Osteoblast (primary cell): ENCODE measurements at regions not wholly inside any gene's neighbourhood (a gene's known extent, or its start where the extent isn't known, plus 50 kb on each side); places are given as distances from the start of the nearest gene placed in this dataset.

ENCODE experiments used
- DNase-seq: peaks from one replicate; pipeline ENCODE4 v3.0.0; 2011; ENCODE audit warnings: low spot score, mixed read lengths; ENCODE audit not compliant: insufficient read length; ENCODE audit errors: missing footprints
- H2AFZ ChIP-seq: 2 replicates; pipeline ENCODE4 v1.6.0; 2011; ENCODE audit warnings: mild to moderate bottlenecking, low read length
- H3K27ac ChIP-seq: 2 replicates; pipeline ENCODE4 v1.5.1; 2011; ENCODE audit warnings: mild to moderate bottlenecking, low read depth, low read length, moderate library complexity
- H3K27me3 ChIP-seq: 2 replicates; pipeline ENCODE4 v1.6.0; 2012; ENCODE audit warnings: mild to moderate bottlenecking, control low read depth, inconsistent platforms, low read length, moderate library complexity; ENCODE audit not compliant: insufficient read depth
- H3K36me3 ChIP-seq: 2 replicates; pipeline ENCODE4 v1.5.1; 2011; ENCODE audit warnings: mild to moderate bottlenecking, low read length, control low read depth, moderate library complexity; ENCODE audit not compliant: insufficient read depth
- H3K4me1 ChIP-seq: 2 replicates; pipeline ENCODE4 v1.5.1; 2011; ENCODE audit warnings: mild to moderate bottlenecking, low read length, control low read depth, moderate library complexity; ENCODE audit not compliant: insufficient read depth
- H3K4me2 ChIP-seq: 2 replicates; pipeline ENCODE4 v1.6.0; 2011; ENCODE audit warnings: mild to moderate bottlenecking, low read length; ENCODE audit not compliant: insufficient read depth
- H3K4me3 ChIP-seq: fragments of 200-600 bp; sonication (generic); 3 replicates; pipeline ENCODE4 v1.5.1; 2012; ENCODE audit warnings: mild to moderate bottlenecking, low read length, inconsistent platforms; ENCODE audit not compliant: insufficient read depth
- H3K79me2 ChIP-seq: 2 replicates; pipeline ENCODE4 v1.6.0; 2012; ENCODE audit warnings: mild to moderate bottlenecking, low read length, control low read depth, inconsistent platforms; ENCODE audit not compliant: insufficient read depth
- H3K9me3 ChIP-seq: 2 replicates; pipeline ENCODE4 v1.5.1; 2011; ENCODE audit warnings: low read depth, low read length, control low read depth
- H4K20me1 ChIP-seq: 2 replicates; pipeline ENCODE4 v1.6.0; 2012; ENCODE audit warnings: mild to moderate bottlenecking, low read length, control low read depth; ENCODE audit not compliant: insufficient read depth
- CTCF ChIP-seq: IDR thresholded peaks from 2 replicates; pipeline ENCODE4 v1.5.1; 2011; ENCODE audit warnings: mild to moderate bottlenecking, low read depth, low read length, moderate library complexity; ENCODE audit errors: extremely low read depth

- H3K36me3 ChIP-seq = no peaks in the 10 kb centered on the region
- no peak overlapping the region for H2AFZ ChIP-seq
- no peak overlapping the region for H3K4me3 ChIP-seq
- H3K79me2 ChIP-seq = no peaks in the 10 kb centered on the region
- no peak for TF ChIP-seq CTCF
- H3K4me1 ChIP-seq = no peaks in the 10 kb centered on the region
- no peaks in the 10 kb centered on the region for H3K9me3 ChIP-seq
- no peaks in the 10 kb centered on the region for H4K20me1 ChIP-seq
- no peak overlapping the region for H3K27ac ChIP-seq
- H3K4me2 ChIP-seq = no peak overlapping the region
- H3K27me3 ChIP-seq = no peaks in the 10 kb centered on the region
- DNase-seq = peak; percentile 43
Measured at GRCh38 chr2:181354626-181355025, 102.6 kb upstream of the ITGA4 start.

- Histone ChIP-seq H3K27me3 (no peaks in the 10 kb centered on the region), H3K79me2 (no peaks in the 10 kb centered on the region), H2AFZ (no peak overlapping the region), H3K27ac (no peak overlapping the region), H3K4me2 (no peak overlapping the region), H3K4me1 (no peaks in the 10 kb centered on the region), H4K20me1 (no peaks in the 10 kb centered on the region), H3K4me3 (no peak overlapping the region), H3K36me3 (no peaks in the 10 kb centered on the region), H3K9me3 (no peaks in the 10 kb centered on the region)
- TF ChIP-seq CTCF = no peak
- DNase-seq = no peak
Measured at GRCh38 chr2:181356526-181357130, 100.6 kb upstream of the ITGA4 start.

- Histone ChIP-seq H3K79me2 (no peaks in the 10 kb centered on the region), H4K20me1 (no peaks in the 10 kb centered on the region), H3K27me3 (no peaks in the 10 kb centered on the region), H2AFZ (no peak overlapping the region), H3K4me1 (no peaks in the 10 kb centered on the region), H3K36me3 (no peaks in the 10 kb centered on the region), H3K4me2 (no peak overlapping the region), H3K9me3 (no peaks in the 10 kb centered on the region), H3K27ac (no peak overlapping the region), H3K4me3 (no peak overlapping the region)
- TF ChIP-seq CTCF = no peak
- peak; percentile 10 for DNase-seq
Measured at GRCh38 chr2:181357979-181358378, 99.2 kb upstream of the ITGA4 start.

GRCh38 chr2:181362561-181362960, 94.6 kb upstream of the ITGA4 start:
- Histone ChIP-seq H2AFZ (no peak overlapping the region), H3K4me1 (no peaks in the 10 kb centered on the region), H3K4me2 (no peak overlapping the region), H3K4me3 (no peak overlapping the region), H3K27me3 (no peaks in the 10 kb centered on the region), H3K36me3 (no peaks in the 10 kb centered on the region), H4K20me1 (no peaks in the 10 kb centered on the region), H3K27ac (no peak overlapping the region), H3K9me3 (no peaks in the 10 kb centered on the region), H3K79me2 (no peaks in the 10 kb centered on the region)
- DNase-seq = no peak
- TF ChIP-seq CTCF = no peak
